Sigmoid colon (tissue), 6 donors: ENCODE measurements at regions not wholly inside any gene's neighbourhood (a gene's known extent, or its start where the extent isn't known, plus 50 kb on each side); places are given as distances from the start of the nearest gene placed in this dataset.

ENCODE experiments used
- DNase-seq: peaks from one replicate; pipeline ENCODE4 v3.0.0-alpha.2; 2019
- H3K27ac ChIP-seq, 4 donors: fragments of 200-600 bp; sonication (generic); one replicate each; pipeline ENCODE4 v1.5.1; 2016 to 2019; ENCODE audit warnings: mild to moderate bottlenecking in 1 of 4
- H3K27me3 ChIP-seq, 3 donors: fragments of 200-600 bp; sonication (generic); one replicate each; pipeline ENCODE4 v1.5.1; 2019; ENCODE audit warnings: mild to moderate bottlenecking in 1 of 3
- H3K36me3 ChIP-seq, 4 donors: fragments of 200-600 bp; sonication (generic); one replicate each; pipeline ENCODE4 v1.5.1; 2016 to 2019
- H3K4me1 ChIP-seq, 4 donors: fragments of 200-600 bp; sonication (generic); one replicate each; pipeline ENCODE4 v1.5.1; 2017 to 2019
- H3K4me3 ChIP-seq, 4 donors: fragments of 200-600 bp; sonication (generic); one replicate each; pipeline ENCODE4 v1.5.1; 2017 to 2019; ENCODE audit warnings: mild to moderate bottlenecking in 2 of 4, moderate library complexity in 1 of 4
- H3K9me3 ChIP-seq, 4 donors: fragments of 200-600 bp in 3 of 4; sonication (generic) in 3 of 4; one replicate each; pipeline versions ENCODE4 v1.5.1 to v1.6.1; 2013 to 2019
- EP300 ChIP-seq, 4 donors: sonication (generic); formaldehyde crosslinking; IDR thresholded peaks; one replicate each; pipeline ENCODE4 v1.6.1; 2017; ENCODE audit warnings: antibody characterized with exemption in 4 of 4
- POLR2A ChIP-seq, 2 donors: fragments of 450-650 bp; IDR thresholded peaks; one replicate each; pipeline ENCODE4 v1.6.1; 2016; ENCODE audit warnings: antibody characterized with exemption in 2 of 2, mild to moderate bottlenecking in 2 of 2, moderate library complexity in 2 of 2
- POLR2AphosphoS5 ChIP-seq, 4 donors: sonication (generic); formaldehyde crosslinking; IDR thresholded peaks; one replicate each; pipeline ENCODE4 v1.6.1; 2017; ENCODE audit warnings: antibody characterized with exemption in 4 of 4
- WGBS, 2 donors: extraction: QIAGEN DNeasy Blood & Tissue Kit; methylation state at CpG; one replicate each; pipeline ENCODE4 v1.1.7; 2013; 5-methylcytosine and 5-hydroxymethylcytosine counted together
- intact Hi-C: fragments of 100-400 bp; cut with DNase I; formaldehyde crosslinking; loops from one replicate; pipeline ENCODE4 v1.15.1; 2023
- TF ChIP-seq, protein P1 (sequence below), 4 experiments: fragments of 450-650 bp in 3 of 4; fragments of 200-600 bp in 1 of 4; IDR thresholded peaks; one replicate each; pipeline ENCODE4 v1.5.1; 2016 to 2019; ENCODE audit warnings: antibody characterized with exemption in 4 of 4, mild to moderate bottlenecking in 3 of 4, moderate library complexity in 2 of 4
- donor health status: healthy with polysubstance abuse.
- donor health status: healthy.

DNA sequence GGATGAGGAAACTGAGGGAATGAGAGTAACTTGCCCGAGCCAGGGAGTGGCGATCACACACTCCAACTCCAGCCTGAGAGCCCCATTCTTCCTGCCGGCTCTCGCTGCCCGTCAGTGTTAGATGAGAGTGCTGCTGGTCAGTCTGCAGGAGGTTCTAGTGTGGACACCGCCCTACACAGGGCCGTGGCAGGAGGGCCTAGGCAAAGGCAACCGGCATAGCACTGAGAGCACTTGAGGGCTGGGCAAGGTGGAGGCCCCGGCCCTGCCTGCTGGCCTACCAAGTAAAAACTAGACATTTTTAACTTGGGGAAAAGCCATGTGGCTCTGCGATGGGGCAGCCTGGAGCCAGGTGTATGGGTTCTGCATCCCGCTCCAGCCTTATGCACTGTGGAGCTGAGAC lies 354.8 kb downstream of the SEC14L1 start:
- intact Hi-C loops: loop anchor here (1.0 to 10.0 kb wide), 3 partner anchors 65 to 401 kb away; no protein-coding TSS in a partner anchor
- WGBS, 2 donors: 92 to 94% methylated on average over 11 of the region's 11 CpGs
- peaks cover 19 to 74% (median 54%) of the 10 kb centered on the region in 4 donors for H3K36me3 ChIP-seq

DNA sequence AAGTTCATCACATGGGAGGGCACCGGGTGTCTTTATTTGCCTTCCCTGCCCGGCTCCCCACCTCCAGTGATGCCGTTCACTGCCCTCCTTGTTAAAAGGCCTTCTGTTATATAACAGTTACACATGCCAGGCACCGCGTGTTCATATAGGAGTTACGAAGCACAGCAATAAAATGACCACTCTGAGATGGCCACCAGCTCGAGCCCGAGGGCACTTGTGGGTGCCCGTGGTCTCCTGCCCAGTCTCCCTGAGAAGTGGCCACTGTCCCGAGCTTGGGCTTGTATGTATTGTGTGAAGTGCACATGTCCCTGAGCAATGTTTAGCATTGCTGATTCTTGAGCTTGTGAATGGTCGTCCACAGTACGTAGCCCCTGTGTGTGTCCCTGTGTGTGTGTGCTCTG lies 355.6 kb downstream of the SEC14L1 start:
- Histone ChIP-seq H3K4me1 (peaks cover 0 to 14% (median 10%) of the 10 kb centered on the region in 4 donors), H3K27ac (no peak overlapping the region), H3K36me3 (peaks cover 14 to 73% (median 47%) of the 10 kb centered on the region in 4 donors), H3K27me3 (no peaks in the 10 kb centered on the region), H3K9me3 (no peaks in the 10 kb centered on the region), H3K4me3 (no peak overlapping the region)
- DNase-seq: peak; percentile 65
- intact Hi-C loops: loop anchor here (10.0 kb wide), 1 partner anchor 402 kb away; no protein-coding TSS in a partner anchor
- 93% methylated on average over 12 of the region's 12 CpGs for WGBS, 2 donors
- no peak for TF ChIP-seq POLR2AphosphoS5 (IDR thresholded peaks at IDR 0.05)
- TF ChIP-seq POLR2A (IDR thresholded peaks at IDR 0.05): no peak
- TF ChIP-seq EP300 (IDR thresholded peaks at IDR 0.05): no peak
- TF ChIP-seq, protein P1, sequence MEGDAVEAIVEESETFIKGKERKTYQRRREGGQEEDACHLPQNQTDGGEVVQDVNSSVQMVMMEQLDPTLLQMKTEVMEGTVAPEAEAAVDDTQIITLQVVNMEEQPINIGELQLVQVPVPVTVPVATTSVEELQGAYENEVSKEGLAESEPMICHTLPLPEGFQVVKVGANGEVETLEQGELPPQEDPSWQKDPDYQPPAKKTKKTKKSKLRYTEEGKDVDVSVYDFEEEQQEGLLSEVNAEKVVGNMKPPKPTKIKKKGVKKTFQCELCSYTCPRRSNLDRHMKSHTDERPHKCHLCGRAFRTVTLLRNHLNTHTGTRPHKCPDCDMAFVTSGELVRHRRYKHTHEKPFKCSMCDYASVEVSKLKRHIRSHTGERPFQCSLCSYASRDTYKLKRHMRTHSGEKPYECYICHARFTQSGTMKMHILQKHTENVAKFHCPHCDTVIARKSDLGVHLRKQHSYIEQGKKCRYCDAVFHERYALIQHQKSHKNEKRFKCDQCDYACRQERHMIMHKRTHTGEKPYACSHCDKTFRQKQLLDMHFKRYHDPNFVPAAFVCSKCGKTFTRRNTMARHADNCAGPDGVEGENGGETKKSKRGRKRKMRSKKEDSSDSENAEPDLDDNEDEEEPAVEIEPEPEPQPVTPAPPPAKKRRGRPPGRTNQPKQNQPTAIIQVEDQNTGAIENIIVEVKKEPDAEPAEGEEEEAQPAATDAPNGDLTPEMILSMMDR (IDR thresholded peaks at IDR 0.05): no peak

More for the DNA sequence above, 354.8 kb downstream of the SEC14L1 start:
- peak overlapping the region; percentile 69 to 87 (median 78) for H3K27ac ChIP-seq
- TF ChIP-seq, protein P1 (IDR thresholded peaks at IDR 0.05): no peak
- TF ChIP-seq POLR2A (IDR thresholded peaks at IDR 0.05): no peak
- TF ChIP-seq EP300 (IDR thresholded peaks at IDR 0.05): no peak
- TF ChIP-seq POLR2AphosphoS5 (IDR thresholded peaks at IDR 0.05): no peak
- H3K9me3 ChIP-seq: no peaks in the 10 kb centered on the region
- peak; percentile 64 for DNase-seq
- H3K4me1 ChIP-seq: peaks cover 0 to 17% (median 15%) of the 10 kb centered on the region in 4 donors
- no peak overlapping the region for H3K4me3 ChIP-seq
- no peaks in the 10 kb centered on the region for H3K27me3 ChIP-seq

DNA sequence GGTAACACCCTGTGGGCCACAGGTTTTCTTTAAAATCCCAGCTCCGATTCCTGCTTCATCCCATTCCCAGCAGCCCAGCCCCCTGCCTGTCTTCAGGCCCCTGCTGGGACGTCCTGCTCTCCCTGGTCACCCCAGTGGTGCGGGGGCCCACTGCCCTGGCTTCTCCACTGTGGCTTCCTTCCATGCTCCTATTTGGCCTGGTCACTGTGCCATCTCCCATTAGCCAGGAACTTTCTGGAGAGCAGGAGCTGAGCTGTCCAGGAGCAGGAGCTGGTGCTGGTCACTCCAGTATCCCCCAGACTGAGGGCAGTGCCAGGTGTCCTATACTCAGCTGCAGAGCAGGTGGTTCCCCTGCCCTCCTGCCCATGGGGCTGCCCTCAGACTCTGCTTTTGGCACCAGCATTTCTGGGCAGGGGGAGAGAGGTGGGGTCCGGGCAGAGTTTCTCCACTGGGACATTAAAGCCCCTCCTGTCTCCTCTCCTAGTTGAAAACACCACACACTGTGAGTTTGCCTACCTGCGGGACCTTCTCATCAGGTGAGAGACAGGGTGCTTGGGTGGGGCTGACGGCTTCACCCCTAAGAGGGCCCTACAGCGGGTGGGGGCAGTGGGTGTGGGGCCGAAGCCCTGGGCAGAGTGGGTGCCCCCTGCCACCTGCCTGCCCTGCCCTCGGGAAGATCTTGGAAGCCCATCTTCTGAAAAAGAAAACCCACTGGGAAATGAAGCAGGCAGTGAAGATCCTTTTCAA lies 356.2 kb downstream of the SEC14L1 start:
- no peak overlapping the region for H3K27ac ChIP-seq
- intact Hi-C loops: loop anchor here (10.0 kb wide), 1 partner anchor 402 kb away; no protein-coding TSS in a partner anchor
- no peak overlapping the region for H3K4me3 ChIP-seq
- peak; percentile 57 for DNase-seq
- no peaks in the 10 kb centered on the region for H3K9me3 ChIP-seq
- 93 to 94% methylated on average over 9 of the region's 9 CpGs for WGBS, 2 donors
- no peaks in the 10 kb centered on the region for H3K27me3 ChIP-seq
- TF ChIP-seq POLR2A (IDR thresholded peaks at IDR 0.05) (no peak), EP300 (IDR thresholded peaks at IDR 0.05) (no peak), POLR2AphosphoS5 (IDR thresholded peaks at IDR 0.05) (no peak)
- TF ChIP-seq, protein P1 (IDR thresholded peaks at IDR 0.05): no peak
- peaks cover 14 to 72% (median 43%) of the 10 kb centered on the region in 4 donors for H3K36me3 ChIP-seq
- H3K4me1 ChIP-seq: peaks cover 0 to 14% (median 10%) of the 10 kb centered on the region in 4 donors

DNA sequence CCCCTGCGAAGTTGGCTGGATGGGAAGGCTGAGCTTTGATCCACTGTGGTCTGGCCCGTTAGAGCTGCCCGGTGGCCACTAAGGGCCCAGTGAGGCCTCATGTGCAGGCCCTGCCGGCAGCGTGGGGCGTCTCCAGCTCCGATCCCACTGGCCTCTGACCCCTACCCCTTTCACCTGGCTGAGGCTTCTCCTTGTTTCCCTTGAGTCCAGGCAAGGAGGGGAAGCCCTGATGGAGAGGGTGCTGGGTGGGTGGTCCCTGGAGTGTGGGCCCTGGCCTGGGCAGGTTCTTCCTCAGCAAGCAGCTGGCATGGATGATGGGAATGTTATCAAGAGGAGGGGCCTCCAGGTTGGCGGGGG lies 356.8 kb downstream of the SEC14L1 start:
- intact Hi-C loops: loop anchor here (10.0 kb wide), 1 partner anchor 403 kb away; no protein-coding TSS in a partner anchor
- peaks cover 0 to 14% (median 10%) of the 10 kb centered on the region in 4 donors for H3K4me1 ChIP-seq
- peaks cover 10 to 66% (median 39%) of the 10 kb centered on the region in 4 donors for H3K36me3 ChIP-seq
- 94 to 97% methylated on average over 8 of the region's 8 CpGs for WGBS, 2 donors
- no peaks in the 10 kb centered on the region for H3K9me3 ChIP-seq
- H3K27me3 ChIP-seq: no peaks in the 10 kb centered on the region
- H3K27ac ChIP-seq: no peak overlapping the region
- no peak for TF ChIP-seq EP300 (IDR thresholded peaks at IDR 0.05)
- no peak for TF ChIP-seq POLR2A (IDR thresholded peaks at IDR 0.05)
- TF ChIP-seq, protein P1 (IDR thresholded peaks at IDR 0.05): no peak
- DNase-seq: peak; percentile 63
- no peak overlapping the region for H3K4me3 ChIP-seq
